Gastrocnemius medialis (tissue), 4 donors: ENCODE measurements at regions not wholly inside any gene's neighbourhood (a gene's known extent, or its start where the extent isn't known, plus 50 kb on each side); places are given as distances from the start of the nearest gene placed in this dataset.

ENCODE experiments used
- ATAC-seq, 2 donors: fragments of 150-250 bp; one replicate each; pipeline ENCODE4 v1.9.1; 2016
- DNase-seq, 2 donors: peaks; one replicate each; pipeline ENCODE4 v3.0.0-alpha.2; 2019
- H3K27ac ChIP-seq, 4 donors: fragments of 200-600 bp; sonication (generic); 1 replicate in 1 of 4; 2 replicates in 3 of 4; pipeline ENCODE4 v1.5.1; 2016 to 2018; ENCODE audit warnings: mild to moderate bottlenecking in 2 of 4, moderate library complexity in 1 of 4
- H3K27me3 ChIP-seq, 3 donors: fragments of 200-600 bp; sonication (generic) in 2 of 3; 1 replicate in 1 of 3; 2 replicates in 2 of 3; pipeline versions ENCODE4 v1.5.1 to v1.6.0; 2016 to 2019; ENCODE audit warnings: mild to moderate bottlenecking in 1 of 3, moderate library complexity in 1 of 3
- H3K36me3 ChIP-seq, 2 donors: fragments of 200-600 bp; sonication (generic) in 1 of 2; one replicate each; pipeline ENCODE4 v1.5.1; 2017 to 2018
- H3K4me1 ChIP-seq, 2 donors: fragments of 200-600 bp; sonication (generic) in 1 of 2; one replicate each; pipeline ENCODE4 v1.5.1; 2016 to 2017; ENCODE audit warnings: mild to moderate bottlenecking in 2 of 2
- H3K4me3 ChIP-seq, 4 donors: fragments of 200-600 bp; sonication (generic) in 3 of 4; 1 replicate in 1 of 4; 2 replicates in 3 of 4; pipeline ENCODE4 v1.5.1; 2016 to 2019; ENCODE audit warnings: mild to moderate bottlenecking in 2 of 4
- H3K9me3 ChIP-seq, 3 donors: fragments of 200-600 bp; sonication (generic) in 2 of 3; 1 replicate in 1 of 3; 2 replicates in 2 of 3; pipeline ENCODE4 v1.5.1; 2016 to 2019
- CTCF ChIP-seq, 5 experiments: fragments of 450-650 bp in 3 of 5; fragments of 200-600 bp in 2 of 5; sonication (generic) in 2 of 5; IDR thresholded peaks in 4 of 5; conservative IDR thresholded peaks in 1 of 5; 1 replicate in 4 of 5; 2 replicates in 1 of 5; pipeline ENCODE4 v1.5.1; 2016 to 2019; ENCODE audit warnings: antibody characterized with exemption in 5 of 5, mild to moderate bottlenecking in 3 of 5, moderate library complexity in 3 of 5
- POLR2A ChIP-seq, 2 donors: fragments of 450-650 bp; IDR thresholded peaks; one replicate each; pipeline ENCODE4 v1.6.1; 2017; ENCODE audit warnings: antibody characterized with exemption in 2 of 2, mild to moderate bottlenecking in 2 of 2, moderate library complexity in 2 of 2
- in situ Hi-C, 4 donors: fragments of 200-750 bp; cut with MboI; loops; one replicate each; pipeline versions ENCODE4 v1.15.0 to v1.8.0; 2017; ENCODE audit warnings: low sequenced_read_pairs in 4 of 4
- intact Hi-C: fragments of 100-400 bp; cut with DNase I; formaldehyde crosslinking; loops from one replicate; pipeline ENCODE4 v1.15.1; 2023; ENCODE audit warnings: low total_unique reads

- Histone ChIP-seq H3K4me3 (no peak overlapping the region), H3K4me1 (peaks cover 25 to 27% of the 10 kb centered on the region in 2 donors), H3K9me3 (peaks cover 0 to 9% (median 0%) of the 10 kb centered on the region in 3 donors), H3K27me3 (no peaks in the 10 kb centered on the region), H3K36me3 (no peaks in the 10 kb centered on the region), H3K27ac (peak overlapping the region; percentile 91 to 96 (median 94))
- TF ChIP-seq CTCF (IDR thresholded peaks at IDR 0.05 in 4 of 5, conservative IDR thresholded peaks at IDR 0.05 in 1 of 5) = no peak
- TF ChIP-seq POLR2A (IDR thresholded peaks at IDR 0.05) = no peak
- intact Hi-C loops = loop anchor here (5.0 kb wide), 1 partner anchor 738 kb away; no protein-coding TSS in a partner anchor
- peak in 1 of 2 donors; percentile 27 for DNase-seq
- no peak for ATAC-seq
- in situ Hi-C loops = loop anchor here in 1 of 4 donors (25.0 kb wide), 1 partner anchor 108 kb away; the partner anchor contains the start of gene TLE3
These were observed 97.5 kb upstream of the TLE3 start for GRCh38 chr15:70195171-70195570.

GRCh38 chr15:70194266-70194665, 96.5 kb upstream of the TLE3 start:
- DNase-seq (no peak), ATAC-seq (no peak)
- in situ Hi-C loops = loop anchor here in 1 of 4 donors (25.0 kb wide), 1 partner anchor 107 kb away; the partner anchor contains the start of gene TLE3
- H3K27me3 ChIP-seq = no peaks in the 10 kb centered on the region
- H3K36me3 ChIP-seq = no peaks in the 10 kb centered on the region
- TF ChIP-seq CTCF (IDR thresholded peaks at IDR 0.05 in 4 of 5, conservative IDR thresholded peaks at IDR 0.05 in 1 of 5) (no peak), POLR2A (IDR thresholded peaks at IDR 0.05) (no peak)
- no peak overlapping the region for H3K27ac ChIP-seq
- H3K4me3 ChIP-seq = no peak overlapping the region
- peaks cover 23 to 27% of the 10 kb centered on the region in 2 donors for H3K4me1 ChIP-seq
- intact Hi-C loops = no loop called here
- peaks cover 0 to 9% (median 0%) of the 10 kb centered on the region in 3 donors for H3K9me3 ChIP-seq

GRCh38 chr15:70193734-70194133, 96.0 kb upstream of the TLE3 start:
- no peak for TF ChIP-seq CTCF (IDR thresholded peaks at IDR 0.05 in 4 of 5, conservative IDR thresholded peaks at IDR 0.05 in 1 of 5)
- TF ChIP-seq POLR2A (IDR thresholded peaks at IDR 0.05) = no peak
- H3K27ac ChIP-seq = no peak overlapping the region
- ATAC-seq (no peak), DNase-seq (no peak)
- H3K4me3 ChIP-seq = no peak overlapping the region
- H3K36me3 ChIP-seq = no peaks in the 10 kb centered on the region
- H3K9me3 ChIP-seq = peaks cover 0 to 9% (median 0%) of the 10 kb centered on the region in 3 donors
- intact Hi-C loops = no loop called here
- H3K27me3 ChIP-seq = no peaks in the 10 kb centered on the region
- peaks cover 23 to 27% of the 10 kb centered on the region in 2 donors for H3K4me1 ChIP-seq
- in situ Hi-C loops = loop anchor here in 1 of 4 donors (25.0 kb wide), 1 partner anchor 106 kb away; the partner anchor contains the start of gene TLE3

GRCh38 chr15:70192490-70192889, 94.8 kb upstream of the TLE3 start:
- no peak for TF ChIP-seq CTCF (IDR thresholded peaks at IDR 0.05 in 4 of 5, conservative IDR thresholded peaks at IDR 0.05 in 1 of 5)
- TF ChIP-seq POLR2A (IDR thresholded peaks at IDR 0.05) = no peak
- in situ Hi-C loops = loop anchor here in 1 of 4 donors (25.0 kb wide), 1 partner anchor 105 kb away; the partner anchor contains the start of gene TLE3
- Histone ChIP-seq H3K27ac (no peak overlapping the region), H3K9me3 (peaks cover 0 to 9% (median 0%) of the 10 kb centered on the region in 3 donors), H3K4me3 (no peak overlapping the region), H3K4me1 (peaks cover 23 to 26% of the 10 kb centered on the region in 2 donors), H3K27me3 (no peaks in the 10 kb centered on the region), H3K36me3 (no peaks in the 10 kb centered on the region)
- intact Hi-C loops = no loop called here
- DNase-seq (no peak), ATAC-seq (no peak)
